ENCODE measurements at regions not wholly inside any gene's neighbourhood (a gene's known extent, or its start where the extent isn't known, plus 50 kb on each side); places are given as distances from the start of the nearest gene placed in this dataset.

GRCh38 chr20:22370137-22370536 lies 214.2 kb downstream of the FOXA2 start (continued):
- TF ChIP-seq CHD7 (IDR thresholded peaks at IDR 0.05; ENCODE audit: insufficient replicate concordance, low read length) (no peak), SRF (IDR thresholded peaks at IDR 0.05; ENCODE audit: low read depth, low read length) (no peak), HDAC2 (IDR thresholded peaks at IDR 0.05; ENCODE audit: borderline replicate concordance in 1 of 2, low read depth in 2 of 2, low read length in 2 of 2) (no peak)

All from H1 (cell line).